HCT116 (cell line): ENCODE measurements at regions not wholly inside any gene's neighbourhood (a gene's known extent, or its start where the extent isn't known, plus 50 kb on each side); places are given as distances from the start of the nearest gene placed in this dataset.

Experiments
- ATAC-seq: fragments of 200-7000 bp; cut with Tn5 transposase; 2 replicates; pipeline ENCODE4 v1.9.1; 2020; ENCODE audit warnings: mild to moderate bottlenecking, moderate library complexity
- BruUV-seq: library from RNA; stranded (reverse); fragments of 400-500 nt; replicated peaks from 2 replicates; lab custom pipeline; 2021; lab: Mats Ljungman, UMichigan
- CTCF ChIA-PET: fragments of 300-600 bp; sonication (Branson Sonifier 250); formaldehyde crosslinking; loops from one replicate; lab custom pipeline; 2021; ENCODE audit warnings: antibody characterized with exemption; lab: Charles Lee
- POLR2A ChIA-PET: fragments of 300-600, 350-600 bp; sonication (Branson Sonifier 250); formaldehyde crosslinking; loops from one replicate; lab custom pipeline; 2021; ENCODE audit warnings: antibody characterized with exemption; lab: Charles Lee
- RAD21 ChIA-PET, 2 experiments: fragments of 300-600 bp; sonication (Branson Sonifier 250); formaldehyde crosslinking; loops; one replicate each; lab custom pipeline; 2023; ENCODE audit warnings: low total read pairs in 2 of 2; ENCODE audit not compliant: uncharacterized antibody in 2 of 2, unreplicated experiment in 2 of 2, low non-redundant PET in 1 of 2; lab: Charles Lee
- DNase-seq: peaks from one replicate; pipeline ENCODE4 v3.0.0-alpha.2; 2010; ENCODE audit warnings: low read depth, low spot score
- H2AFZ ChIP-seq: fragments of 200-600 bp; shearing (Covaris generic), sonication (generic); 2 replicates; pipeline ENCODE4 v1.6.1; 2017; ENCODE audit warnings: low read depth, mixed run types, mixed read lengths, antibody characterized with exemption, low read length; ENCODE audit not compliant: poor library complexity, severe bottlenecking
- H3K27ac ChIP-seq: 2 replicates; pipeline ENCODE4 v1.5.1; 2012; ENCODE audit warnings: low read depth, low read length
- H3K27me3 ChIP-seq: fragments of 200-600 bp; sonication (generic); 2 replicates; pipeline ENCODE4 v1.6.1; 2016; ENCODE audit warnings: mixed run types, low read length, mixed read lengths; ENCODE audit not compliant: insufficient read depth
- H3K36me3 ChIP-seq, 2 experiments: fragments of 200-500 bp in 1 of 2; fragments of 200-600 bp in 1 of 2; sonication (Bioruptor generic) in 1 of 2; sonication (generic) in 1 of 2; 2 replicates each; pipeline versions ENCODE4 v1.5.1 to v1.6.1; 2014 to 2016; ENCODE audit warnings: low read length in 2 of 2, inconsistent platforms in 1 of 2, mixed read lengths in 1 of 2, mixed run types in 1 of 2; ENCODE audit not compliant: insufficient read depth in 2 of 2, control insufficient read depth in 1 of 2
- H3K4me1 ChIP-seq, 2 experiments: fragments of 200-600 bp in 1 of 2; sonication (generic) in 1 of 2; 2 replicates each; pipeline versions ENCODE4 v1.5.1 to v1.6.1; 2012 to 2017; ENCODE audit warnings: low read length in 2 of 2, inconsistent platforms in 1 of 2, mild to moderate bottlenecking in 1 of 2, mixed read lengths in 1 of 2, mixed run types in 1 of 2, moderate library complexity in 1 of 2; ENCODE audit not compliant: insufficient read depth in 2 of 2, control insufficient read depth in 1 of 2
- H3K4me2 ChIP-seq: fragments of 200-600 bp; sonication (generic); 2 replicates; pipeline ENCODE4 v1.6.1; 2017; ENCODE audit warnings: mixed run types, low read length, mixed read lengths
- H3K4me3 ChIP-seq, 2 experiments: fragments of 200-600 bp in 1 of 2; sonication (generic) in 1 of 2; replicated peaks in 1 of 2; 2 replicates each; pipeline ENCODE4 v1.5.1; 2011 to 2016; ENCODE audit warnings: low read length in 2 of 2, control low read depth in 1 of 2, low read depth in 1 of 2, mild to moderate bottlenecking in 1 of 2, mixed read lengths in 1 of 2, mixed run types in 1 of 2
- H3K79me2 ChIP-seq: fragments of 200-600 bp; sonication (generic); 2 replicates; pipeline ENCODE4 v1.6.1; 2017; ENCODE audit warnings: mild to moderate bottlenecking, mixed run types, low read length, moderate library complexity, mixed read lengths; ENCODE audit not compliant: insufficient read depth
- H3K9ac ChIP-seq: fragments of 200-600 bp; sonication (generic); 2 replicates; pipeline ENCODE4 v1.6.1; 2016; ENCODE audit warnings: low read length, mixed read lengths
- H3K9me2 ChIP-seq: fragments of 200-600 bp; sonication (generic), shearing (Covaris generic); 2 replicates; pipeline ENCODE4 v1.6.1; 2017; ENCODE audit warnings: mixed run types, mild to moderate bottlenecking, moderate library complexity; ENCODE audit not compliant: insufficient read depth
- H3K9me3 ChIP-seq, 2 experiments: fragments of 200-500 bp in 1 of 2; fragments of 200-600 bp in 1 of 2; sonication (Bioruptor generic) in 1 of 2; sonication (generic) in 1 of 2; 2 replicates each; pipeline ENCODE4 v1.6.1; 2014 to 2017; ENCODE audit warnings: low read length in 2 of 2, mixed read lengths in 2 of 2, inconsistent platforms in 1 of 2, low read depth in 1 of 2, mild to moderate bottlenecking in 1 of 2, mixed run types in 1 of 2, moderate library complexity in 1 of 2; ENCODE audit not compliant: control insufficient read depth in 1 of 2, insufficient read depth in 1 of 2
- H4K20me1 ChIP-seq: fragments of 200-600 bp; sonication (generic), shearing (Covaris generic); 2 replicates; pipeline ENCODE4 v1.6.1; 2017; ENCODE audit warnings: mixed run types, mild to moderate bottlenecking, moderate library complexity; ENCODE audit not compliant: insufficient read depth
- ATF3 ChIP-seq: IDR thresholded peaks from 2 replicates; pipeline ENCODE4 v1.6.1; 2012
- CBX3 ChIP-seq: IDR thresholded peaks from 2 replicates; pipeline ENCODE4 v1.6.1; 2012; ENCODE audit warnings: low read depth
- CEBPB ChIP-seq: IDR thresholded peaks from 2 replicates; pipeline ENCODE4 v1.6.1; 2012; ENCODE audit warnings: low read depth
- CTCF ChIP-seq, 3 experiments: fragments of 200-600 bp in 1 of 3; sonication (generic) in 1 of 3; IDR thresholded peaks in 2 of 3; conservative IDR thresholded peaks in 1 of 3; 2 replicates each; pipeline ENCODE4 v1.5.1; 2012 to 2017; ENCODE audit warnings: low read depth in 2 of 3, low read length in 2 of 3, antibody characterized with exemption in 1 of 3, borderline replicate concordance in 1 of 3, control low read depth in 1 of 3, mild to moderate bottlenecking in 1 of 3, mixed read lengths in 1 of 3, mixed run types in 1 of 3, moderate library complexity in 1 of 3; ENCODE audit not compliant: insufficient read depth in 1 of 3
- ELF1 ChIP-seq: IDR thresholded peaks from 2 replicates; pipeline ENCODE4 v1.6.1; 2012; ENCODE audit warnings: low read depth, borderline replicate concordance
- EZH2phosphoT487 ChIP-seq: fragments of 200-600 bp; IDR thresholded peaks from 2 replicates; pipeline ENCODE4 v1.6.1; 2018; ENCODE audit warnings: antibody characterized with exemption, borderline replicate concordance
- JUND ChIP-seq: IDR thresholded peaks from 2 replicates; pipeline ENCODE4 v1.6.1; 2012
- MAX ChIP-seq: IDR thresholded peaks from 2 replicates; pipeline ENCODE4 v1.6.1; 2012
- POLR2A ChIP-seq: IDR thresholded peaks from 2 replicates; pipeline ENCODE4 v1.7.0; 2011; ENCODE audit warnings: borderline replicate concordance; ENCODE audit not compliant: insufficient read depth, insufficient read length; ENCODE audit errors: extremely low read depth
- POLR2AphosphoS5 ChIP-seq: IDR thresholded peaks from 2 replicates; pipeline ENCODE4 v1.6.1; 2011; ENCODE audit warnings: mild to moderate bottlenecking, low read depth, low read length, moderate library complexity
- RAD21 ChIP-seq: IDR thresholded peaks from 2 replicates; pipeline ENCODE4 v1.6.1; 2012; ENCODE audit warnings: low read depth, mild to moderate bottlenecking
- REST ChIP-seq: IDR thresholded peaks from 2 replicates; pipeline ENCODE4 v1.6.1; 2012; ENCODE audit warnings: low read depth
- SP1 ChIP-seq: IDR thresholded peaks from 2 replicates; pipeline ENCODE4 v1.6.1; 2012; ENCODE audit warnings: low read depth
- TCF7L2 ChIP-seq: IDR thresholded peaks from 2 replicates; pipeline ENCODE4 v1.7.0; 2011; ENCODE audit warnings: borderline replicate concordance, inconsistent platforms; ENCODE audit not compliant: insufficient read depth, insufficient read length; ENCODE audit errors: extremely low read depth
- YY1 ChIP-seq: IDR thresholded peaks from 2 replicates; pipeline ENCODE4 v1.6.1; 2011; ENCODE audit warnings: low read length, low read depth, moderate library complexity, mild to moderate bottlenecking; ENCODE audit not compliant: insufficient replicate concordance; ENCODE audit errors: extremely low read depth
- ZFX ChIP-seq: fragments of 450-650 bp; IDR thresholded peaks from 2 replicates; pipeline ENCODE4 v1.6.1; 2017
- ZNF274 ChIP-seq: fragments of 200-500 bp; sonication (Bioruptor generic); IDR thresholded peaks from 2 replicates; pipeline ENCODE4 v1.6.1; 2014; ENCODE audit warnings: mild to moderate bottlenecking, low read depth, low read length, inconsistent platforms
- intact Hi-C: fragments of 100-400 bp; cut with micrococcal nuclease; formaldehyde crosslinking; loops from 2 replicates; pipeline ENCODE4 v1.10.0; 2022

- DNase-seq (no peak), ATAC-seq (no peak)
- ChIA-PET RAD21 (no interaction called here), POLR2A (no interaction called here), CTCF (no interaction called here)
- Histone ChIP-seq H3K4me2 (no peak overlapping the region), H3K27me3 (no peaks in the 10 kb centered on the region), H3K4me1 (no peaks in the 10 kb centered on the region), H3K27ac (no peak overlapping the region), H3K9me3 (no peaks in the 10 kb centered on the region; a peak in 2 of 4 replicates), H3K9ac (no peak overlapping the region), H3K4me3 (no peak overlapping the region), H2AFZ (no peak overlapping the region), H4K20me1 (no peaks in the 10 kb centered on the region; the same call in 1 of the 2 replicates), H3K36me3 (no peaks in the 10 kb centered on the region), H3K79me2 (no peaks in the 10 kb centered on the region), H3K9me2 (no peaks in the 10 kb centered on the region)
- intact Hi-C loops: loop anchor here (10.0 kb wide), 1 partner anchor 1541 kb away; no protein-coding TSS in a partner anchor
- no peak for TF ChIP-seq EZH2phosphoT487
- no peak for TF ChIP-seq ATF3
- TF ChIP-seq CTCF (IDR thresholded peaks at IDR 0.05 in 2 of 3, conservative IDR thresholded peaks at IDR 0.05 in 1 of 3; ENCODE audit: borderline replicate concordance in 1 of 3, insufficient read depth in 1 of 3, low read depth in 2 of 3, low read length in 2 of 3): no peak
- no peak for TF ChIP-seq POLR2A
- no peak for TF ChIP-seq YY1
- no peak for TF ChIP-seq TCF7L2
- BruUV-seq: no TSS peak
These were observed 458.5 kb downstream of the MAT2B start for GRCh38 chr5:163963881-163964280.

GRCh38 chr5:163964671-163965070 is 459.3 kb downstream of the MAT2B start:
- CTCF ChIA-PET: no interaction called here
- no peak for ATAC-seq
- TF ChIP-seq ELF1: no peak
- no peak for TF ChIP-seq CEBPB
- TF ChIP-seq REST: no peak
- no peak for TF ChIP-seq ZFX
- no peak for TF ChIP-seq SP1
- TF ChIP-seq ZNF274: no peak
- no peak for TF ChIP-seq CBX3
- no peak for TF ChIP-seq YY1
- TF ChIP-seq RAD21: no peak
- TF ChIP-seq JUND: no peak
- TF ChIP-seq MAX: no peak
- no peak for TF ChIP-seq POLR2AphosphoS5

More at GRCh38 chr5:163964671-163965070, 459.3 kb downstream of the MAT2B start:
- no peak for DNase-seq
- POLR2A ChIA-PET: no interaction called here
- RAD21 ChIA-PET: no interaction called here
- Histone ChIP-seq H3K9me2 (no peaks in the 10 kb centered on the region), H3K79me2 (no peaks in the 10 kb centered on the region), H3K9me3 (no peaks in the 10 kb centered on the region; a peak in 2 of 4 replicates), H3K4me3 (no peak overlapping the region), H3K27ac (no peak overlapping the region), H3K36me3 (no peaks in the 10 kb centered on the region), H4K20me1 (no peaks in the 10 kb centered on the region; the same call in 1 of the 2 replicates), H3K9ac (no peak overlapping the region), H3K4me1 (no peaks in the 10 kb centered on the region), H3K4me2 (no peak overlapping the region), H3K27me3 (no peaks in the 10 kb centered on the region), H2AFZ (no peak overlapping the region)
- intact Hi-C loops: loop anchor here (5.0 to 10.0 kb wide), 2 partner anchors 1323 to 1540 kb away; no protein-coding TSS in a partner anchor
- no TSS peak for BruUV-seq
